ENCODE measurements at regions not wholly inside any gene's neighbourhood (a gene's known extent, or its start where the extent isn't known, plus 50 kb on each side); places are given as distances from the start of the nearest gene placed in this dataset.

DNA sequence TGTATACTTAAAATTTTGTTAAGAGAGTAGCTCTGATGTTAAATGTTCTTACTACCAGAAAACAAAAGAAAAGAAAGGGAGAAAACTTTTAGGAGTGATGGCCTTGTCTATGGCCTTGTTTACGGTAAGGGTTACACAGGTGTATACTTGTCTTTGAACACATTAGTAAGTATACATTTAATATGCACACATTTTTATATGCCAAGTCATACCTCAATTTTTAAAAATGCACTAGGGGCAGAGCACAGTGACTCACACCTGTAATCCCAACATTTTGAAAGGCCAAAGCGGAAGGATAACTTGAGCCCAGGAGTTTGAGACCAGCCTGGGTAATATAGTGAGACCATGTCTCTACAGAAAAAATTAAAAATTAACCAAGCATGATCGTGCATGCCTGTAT lies 166.7 kb upstream of the SNX2 start:
- TF ChIP-seq POLR2A (IDR thresholded peaks at IDR 0.05), result no peak
- TF ChIP-seq, protein P1, sequence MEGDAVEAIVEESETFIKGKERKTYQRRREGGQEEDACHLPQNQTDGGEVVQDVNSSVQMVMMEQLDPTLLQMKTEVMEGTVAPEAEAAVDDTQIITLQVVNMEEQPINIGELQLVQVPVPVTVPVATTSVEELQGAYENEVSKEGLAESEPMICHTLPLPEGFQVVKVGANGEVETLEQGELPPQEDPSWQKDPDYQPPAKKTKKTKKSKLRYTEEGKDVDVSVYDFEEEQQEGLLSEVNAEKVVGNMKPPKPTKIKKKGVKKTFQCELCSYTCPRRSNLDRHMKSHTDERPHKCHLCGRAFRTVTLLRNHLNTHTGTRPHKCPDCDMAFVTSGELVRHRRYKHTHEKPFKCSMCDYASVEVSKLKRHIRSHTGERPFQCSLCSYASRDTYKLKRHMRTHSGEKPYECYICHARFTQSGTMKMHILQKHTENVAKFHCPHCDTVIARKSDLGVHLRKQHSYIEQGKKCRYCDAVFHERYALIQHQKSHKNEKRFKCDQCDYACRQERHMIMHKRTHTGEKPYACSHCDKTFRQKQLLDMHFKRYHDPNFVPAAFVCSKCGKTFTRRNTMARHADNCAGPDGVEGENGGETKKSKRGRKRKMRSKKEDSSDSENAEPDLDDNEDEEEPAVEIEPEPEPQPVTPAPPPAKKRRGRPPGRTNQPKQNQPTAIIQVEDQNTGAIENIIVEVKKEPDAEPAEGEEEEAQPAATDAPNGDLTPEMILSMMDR (IDR thresholded peaks at IDR 0.05), result no peak
